SU-DHL-6 (cell line): ENCODE measurements at regions not wholly inside any gene's neighbourhood (a gene's known extent, or its start where the extent isn't known, plus 50 kb on each side); places are given as distances from the start of the nearest gene placed in this dataset.

ENCODE experiments used
- H2AFZ ChIP-seq: fragments of 200-600 bp; sonication (generic); 2 replicates; pipeline ENCODE4 v1.6.1; 2014; ENCODE audit warnings: low read depth, mild to moderate bottlenecking, moderate library complexity, mixed read lengths, antibody characterized with exemption, low read length; ENCODE audit not compliant: severe bottlenecking
- H3F3A ChIP-seq: fragments of 200-600 bp; shearing (Covaris generic); 2 replicates; pipeline ENCODE4 v1.6.0; 2016; ENCODE audit warnings: antibody characterized with exemption, mild to moderate bottlenecking; ENCODE audit not compliant: insufficient read depth
- H3K27ac ChIP-seq: fragments of 200-600 bp; sonication (generic); 2 replicates; pipeline ENCODE4 v1.5.1; 2016; ENCODE audit warnings: low read depth, mild to moderate bottlenecking, low read length, moderate library complexity, mixed read lengths
- H3K27me3 ChIP-seq: fragments of 200-600 bp; sonication (generic), shearing (Covaris generic); 2 replicates; pipeline ENCODE4 v1.6.0; 2014; ENCODE audit warnings: mild to moderate bottlenecking, low read length
- H3K36me3 ChIP-seq: fragments of 200-600 bp; sonication (generic); 2 replicates; pipeline ENCODE4 v1.6.1; 2014; ENCODE audit warnings: mild to moderate bottlenecking, low read length, mixed read lengths
- H3K4me2 ChIP-seq: fragments of 300-600, 200-600 bp; shearing (Covaris generic), sonication (generic); 2 replicates; pipeline ENCODE4 v1.6.0; 2014; ENCODE audit warnings: low read length, low read depth, mild to moderate bottlenecking; ENCODE audit not compliant: poor library complexity, severe bottlenecking
- H3K4me3 ChIP-seq: fragments of 200-600 bp; sonication (generic); 2 replicates; pipeline ENCODE4 v1.5.1; 2014; ENCODE audit warnings: antibody characterized with exemption, low read length, mild to moderate bottlenecking, mixed read lengths; ENCODE audit not compliant: insufficient read depth, poor library complexity, severe bottlenecking
- H3K79me2 ChIP-seq: fragments of 200-600 bp; sonication (generic); 2 replicates; pipeline ENCODE4 v1.6.1; 2014; ENCODE audit warnings: mild to moderate bottlenecking, low read length, moderate library complexity; ENCODE audit not compliant: insufficient read depth
- H3K9ac ChIP-seq: fragments of 200-600 bp; sonication (generic); 2 replicates; pipeline ENCODE4 v1.7.0; 2014; ENCODE audit warnings: mild to moderate bottlenecking, low read length
- H3K9me2 ChIP-seq: fragments of 200-600 bp; sonication (generic); replicated peaks from 2 replicates; pipeline ENCODE4 v1.6.1; 2014; ENCODE audit warnings: low read length; ENCODE audit not compliant: insufficient read depth
- H3K9me3 ChIP-seq: fragments of 200-600 bp; sonication (generic); 2 replicates; pipeline ENCODE4 v1.6.1; 2014; ENCODE audit warnings: low read length, mixed read lengths; ENCODE audit not compliant: insufficient read depth
- H4K20me1 ChIP-seq: fragments of 200-600 bp; sonication (generic); 2 replicates; pipeline ENCODE4 v1.6.1; 2014; ENCODE audit warnings: low read depth, mild to moderate bottlenecking, antibody characterized with exemption, low read length, moderate library complexity, mixed read lengths
- EZH2phosphoT487 ChIP-seq: fragments of 200-600 bp; sonication (generic), shearing (Covaris generic); conservative IDR thresholded peaks from 2 replicates; pipeline ENCODE4 v1.6.1; 2018; ENCODE audit warnings: mild to moderate bottlenecking, antibody characterized with exemption, low read length, moderate library complexity, mixed read lengths
- TF ChIP-seq, protein P1 (sequence below): fragments of 200-600 bp; sonication (generic); IDR thresholded peaks from one replicate; pipeline ENCODE4 v1.5.1; 2017; ENCODE audit warnings: antibody characterized with exemption, mild to moderate bottlenecking, low read length, moderate library complexity; ENCODE audit not compliant: insufficient read depth, poor library complexity, severe bottlenecking

DNA sequence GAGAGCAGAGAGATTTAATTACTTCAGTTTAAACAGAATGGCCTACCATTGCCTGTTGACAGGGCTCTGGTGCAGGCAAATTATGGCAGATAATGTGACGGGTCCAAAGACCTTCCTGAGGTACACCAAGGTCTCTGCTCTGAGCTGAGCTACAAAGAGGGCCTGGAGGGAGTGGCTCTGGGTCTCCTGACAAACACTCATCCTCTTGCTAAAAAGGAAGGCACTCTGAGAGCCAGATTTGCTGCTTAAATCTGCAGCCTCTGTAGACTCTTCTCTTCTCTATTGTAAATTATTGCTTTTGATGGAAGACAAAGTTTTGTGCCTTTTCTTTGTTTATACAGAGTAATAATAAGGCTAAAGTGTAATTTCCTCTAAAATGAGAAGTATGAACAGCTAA is 529.5 kb upstream of the FZD8 start:
- no peak overlapping the region for H3K4me2 ChIP-seq
- no peaks in the 10 kb centered on the region for H3K9me2 ChIP-seq
- no peaks in the 10 kb centered on the region for H4K20me1 ChIP-seq
- no peaks in the 10 kb centered on the region for H3K27me3 ChIP-seq
- no peak overlapping the region for H3K27ac ChIP-seq
- TF ChIP-seq, protein P1, sequence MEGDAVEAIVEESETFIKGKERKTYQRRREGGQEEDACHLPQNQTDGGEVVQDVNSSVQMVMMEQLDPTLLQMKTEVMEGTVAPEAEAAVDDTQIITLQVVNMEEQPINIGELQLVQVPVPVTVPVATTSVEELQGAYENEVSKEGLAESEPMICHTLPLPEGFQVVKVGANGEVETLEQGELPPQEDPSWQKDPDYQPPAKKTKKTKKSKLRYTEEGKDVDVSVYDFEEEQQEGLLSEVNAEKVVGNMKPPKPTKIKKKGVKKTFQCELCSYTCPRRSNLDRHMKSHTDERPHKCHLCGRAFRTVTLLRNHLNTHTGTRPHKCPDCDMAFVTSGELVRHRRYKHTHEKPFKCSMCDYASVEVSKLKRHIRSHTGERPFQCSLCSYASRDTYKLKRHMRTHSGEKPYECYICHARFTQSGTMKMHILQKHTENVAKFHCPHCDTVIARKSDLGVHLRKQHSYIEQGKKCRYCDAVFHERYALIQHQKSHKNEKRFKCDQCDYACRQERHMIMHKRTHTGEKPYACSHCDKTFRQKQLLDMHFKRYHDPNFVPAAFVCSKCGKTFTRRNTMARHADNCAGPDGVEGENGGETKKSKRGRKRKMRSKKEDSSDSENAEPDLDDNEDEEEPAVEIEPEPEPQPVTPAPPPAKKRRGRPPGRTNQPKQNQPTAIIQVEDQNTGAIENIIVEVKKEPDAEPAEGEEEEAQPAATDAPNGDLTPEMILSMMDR = no peak
- no peak for TF ChIP-seq EZH2phosphoT487
- H2AFZ ChIP-seq = no peak overlapping the region
- no peaks in the 10 kb centered on the region for H3F3A ChIP-seq
- no peaks in the 10 kb centered on the region for H3K79me2 ChIP-seq
- H3K36me3 ChIP-seq = no peaks in the 10 kb centered on the region
- H3K9me3 ChIP-seq = no peaks in the 10 kb centered on the region
- H3K9ac ChIP-seq = no peak overlapping the region
- H3K4me3 ChIP-seq = no peak overlapping the region

DNA sequence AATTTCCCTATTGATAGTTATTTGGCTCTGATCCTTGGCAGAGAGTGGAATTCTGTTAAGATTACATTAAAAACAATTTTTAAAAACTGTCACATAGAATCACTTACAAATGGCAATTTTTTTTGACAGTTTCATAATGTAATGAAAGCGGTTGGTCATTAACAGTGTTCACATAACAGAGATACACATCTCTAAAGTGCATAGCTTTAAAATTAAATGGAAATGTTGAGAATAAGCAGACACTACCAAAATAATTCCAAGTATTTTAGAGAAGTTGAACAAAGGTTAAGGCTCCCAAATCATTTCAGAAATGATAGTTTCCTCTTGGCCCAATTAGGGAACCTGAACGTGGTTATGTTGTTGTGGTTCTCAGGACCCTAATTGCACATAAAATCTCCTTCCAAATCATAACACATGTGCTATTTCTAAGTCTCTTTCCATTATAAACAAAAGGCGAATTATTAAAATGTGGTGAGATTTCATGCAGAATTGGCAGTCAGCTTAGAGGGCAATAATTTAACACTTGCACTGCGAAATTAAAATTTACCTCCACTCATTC is 528.9 kb upstream of the FZD8 start:
- Histone ChIP-seq H3F3A (no peaks in the 10 kb centered on the region), H3K27me3 (no peaks in the 10 kb centered on the region), H3K9ac (no peak overlapping the region), H3K79me2 (no peaks in the 10 kb centered on the region), H3K9me3 (no peaks in the 10 kb centered on the region), H2AFZ (no peak overlapping the region), H3K27ac (no peak overlapping the region), H3K4me3 (no peak overlapping the region), H3K4me2 (no peak overlapping the region), H3K36me3 (no peaks in the 10 kb centered on the region), H3K9me2 (no peaks in the 10 kb centered on the region), H4K20me1 (no peaks in the 10 kb centered on the region)
- TF ChIP-seq, protein P1 = no peak
- no peak for TF ChIP-seq EZH2phosphoT487

DNA sequence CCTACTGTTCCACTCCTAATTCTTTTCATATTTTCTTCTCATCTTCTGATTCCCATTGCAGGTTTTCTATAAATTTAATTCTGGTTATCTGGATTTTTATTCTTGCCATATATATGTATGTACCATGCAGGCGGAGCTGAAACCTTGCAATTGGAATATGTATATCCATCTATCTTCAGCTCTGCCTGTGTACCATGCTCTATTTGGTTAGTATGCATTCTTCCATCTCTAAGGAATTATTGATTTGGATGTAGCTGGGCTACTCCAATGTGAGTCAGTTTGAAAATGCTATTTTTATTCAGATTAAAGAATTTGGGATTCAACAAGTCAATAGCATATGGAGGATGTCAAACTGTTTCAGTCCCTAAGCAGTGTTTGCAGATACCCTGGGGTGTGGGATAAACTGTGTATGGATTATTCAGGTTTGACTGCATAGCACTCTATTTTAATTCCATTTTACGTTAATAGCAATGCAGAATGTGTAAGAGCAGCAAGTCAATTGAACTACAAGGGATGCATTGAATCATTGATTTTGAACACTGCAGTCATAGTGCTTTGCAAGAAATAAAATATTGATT is 528.1 kb upstream of the FZD8 start:
- Histone ChIP-seq H3K4me2 (no peak overlapping the region), H3K9me2 (no peaks in the 10 kb centered on the region), H3F3A (no peaks in the 10 kb centered on the region), H3K27ac (no peak overlapping the region), H3K36me3 (no peaks in the 10 kb centered on the region), H4K20me1 (no peaks in the 10 kb centered on the region), H3K79me2 (no peaks in the 10 kb centered on the region), H2AFZ (no peak overlapping the region), H3K27me3 (no peaks in the 10 kb centered on the region), H3K9me3 (no peaks in the 10 kb centered on the region), H3K9ac (no peak overlapping the region), H3K4me3 (no peak overlapping the region)
- TF ChIP-seq, protein P1 = no peak
- TF ChIP-seq EZH2phosphoT487 = no peak
